ENCODE measurements at regions not wholly inside any gene's neighbourhood (a gene's known extent, or its start where the extent isn't known, plus 50 kb on each side); places are given as distances from the start of the nearest gene placed in this dataset.

DNA sequence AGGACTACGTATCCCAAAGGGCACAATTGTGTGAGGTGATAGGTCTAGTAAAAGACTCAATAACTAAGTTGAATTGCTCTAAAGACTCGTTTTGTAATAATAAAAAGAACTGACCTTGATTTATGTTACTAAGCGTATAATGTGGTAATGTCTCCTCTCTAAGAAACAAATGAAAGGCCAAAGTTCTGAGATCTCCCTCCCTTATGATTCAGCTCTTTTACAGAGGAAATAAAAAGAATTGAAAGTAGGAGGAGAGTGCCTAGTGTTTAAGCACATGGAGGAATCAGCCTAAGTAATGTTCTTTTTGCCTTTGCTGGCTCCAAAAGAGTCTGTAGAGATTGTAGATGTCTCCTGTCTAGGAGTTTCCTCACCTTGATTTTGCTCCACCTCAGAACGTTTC is 98.0 kb downstream of the ARL4A start:
- no peak for DNase-seq

DNA sequence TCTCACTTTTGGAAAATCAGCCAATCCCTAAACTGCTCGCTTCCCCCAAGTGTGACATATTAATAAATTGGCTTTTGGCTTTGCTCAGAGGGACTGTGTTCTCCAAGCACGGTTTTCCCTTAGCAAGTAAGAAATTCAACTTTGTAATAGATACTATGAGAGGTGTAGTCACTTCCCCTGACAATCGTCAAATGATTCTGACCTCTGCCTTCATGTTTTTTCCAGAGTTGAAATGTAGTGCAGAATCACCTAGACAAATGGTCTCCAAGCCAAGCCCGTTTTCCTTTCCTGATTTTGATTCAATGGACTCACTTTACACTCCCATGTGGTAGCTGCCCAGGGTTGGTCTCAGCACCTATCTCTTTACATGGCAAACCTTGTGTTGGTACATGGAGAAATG is 99.1 kb downstream of the ARL4A start:
- DNase-seq = no peak

- no peak for DNase-seq
Observed at GRCh38 chr7:12788171-12788570, 100.7 kb downstream of the ARL4A start.

GRCh38 chr7:12788591-12788990 is 101.2 kb downstream of the ARL4A start:
- DNase-seq = no peak

DNA sequence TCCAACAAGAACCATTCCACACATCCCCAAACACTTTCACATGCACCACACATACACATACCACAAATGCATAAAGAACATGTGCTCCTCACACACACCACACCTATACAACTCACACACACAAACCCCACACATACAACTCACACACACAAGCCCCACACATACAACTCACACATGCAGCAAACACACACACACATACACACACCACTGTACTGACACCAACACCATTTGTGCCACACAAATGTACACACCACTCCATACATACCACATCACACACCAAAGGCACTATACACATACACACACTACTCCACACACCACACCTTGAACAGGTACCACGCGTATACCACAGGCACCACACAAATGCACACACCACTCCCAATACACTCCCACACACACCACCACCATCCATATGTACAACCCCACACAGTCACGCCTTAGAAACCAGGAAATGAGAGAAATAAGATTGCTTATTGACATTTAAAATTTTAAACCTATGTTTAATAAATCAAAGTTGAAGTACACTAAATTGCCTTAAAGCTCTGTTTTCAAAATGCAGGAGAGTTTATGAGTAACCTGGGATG is 107.4 kb downstream of the ARL4A start:
- no peak for DNase-seq

DNA sequence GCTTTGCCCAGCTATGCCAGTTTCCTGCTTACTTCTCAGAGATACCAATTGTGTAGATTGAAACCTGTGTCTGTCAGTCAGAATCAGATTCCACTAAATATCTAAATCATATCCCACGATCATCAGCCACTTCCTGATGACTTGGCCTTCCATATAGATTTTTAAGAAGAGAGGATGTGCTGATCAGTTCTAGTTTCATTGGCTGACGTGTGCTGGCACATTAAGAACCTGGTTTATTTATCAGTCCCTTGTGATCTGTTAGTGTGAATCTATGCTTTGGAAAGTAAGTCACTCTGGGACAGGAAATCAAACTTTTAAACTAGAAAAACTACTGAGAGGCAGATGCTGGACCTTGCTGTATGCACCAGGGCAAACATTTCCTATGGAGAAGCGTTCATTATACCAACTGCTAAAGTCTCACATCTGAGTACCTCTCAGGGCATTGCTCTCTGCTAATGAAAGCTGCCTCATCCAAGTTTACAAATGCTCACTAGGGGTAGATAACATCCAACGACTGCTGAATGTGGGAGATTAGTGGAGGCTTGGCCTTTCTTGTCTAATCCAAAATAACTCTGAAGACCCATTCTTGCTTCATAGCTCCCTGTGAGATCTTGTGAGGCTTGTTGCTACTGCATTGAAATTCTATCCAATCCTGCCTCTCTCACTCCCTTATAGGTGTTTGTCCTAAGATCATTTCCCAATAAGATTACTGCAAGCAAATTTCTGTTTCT is 109.1 kb downstream of the ARL4A start:
- no peak for DNase-seq

GRCh38 chr7:12800486-12800885 is 113.1 kb downstream of the ARL4A start:
- no peak for DNase-seq

GRCh38 chr7:12801107-12801506 is 113.7 kb downstream of the ARL4A start:
- no peak for DNase-seq

DNA sequence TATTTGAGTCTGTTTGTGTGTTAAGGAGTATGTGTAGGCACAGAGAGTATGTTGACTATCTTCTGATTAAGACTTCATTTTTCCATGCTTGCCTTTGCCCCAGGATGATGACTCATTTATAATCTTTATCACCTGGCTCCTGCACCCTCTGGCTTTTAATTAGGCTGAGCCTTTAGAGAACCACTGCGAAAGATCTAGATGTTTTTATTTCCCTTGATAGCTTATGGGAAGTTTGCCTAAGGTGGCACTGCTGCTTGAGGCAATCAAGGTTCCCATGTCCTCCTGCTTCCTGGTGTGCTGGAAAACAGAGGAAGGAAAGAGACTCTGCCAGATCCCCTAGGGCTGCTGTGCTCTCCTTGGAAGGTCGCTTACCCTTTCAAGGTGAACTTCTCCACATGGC is 114.6 kb downstream of the ARL4A start:
- DNase-seq = no peak

- DNase-seq = no peak
Observed at GRCh38 chr7:12803542-12803941, 116.1 kb downstream of the ARL4A start.

- no peak for DNase-seq
Observed at GRCh38 chr7:12805518-12805928, 118.1 kb downstream of the ARL4A start.

DNA sequence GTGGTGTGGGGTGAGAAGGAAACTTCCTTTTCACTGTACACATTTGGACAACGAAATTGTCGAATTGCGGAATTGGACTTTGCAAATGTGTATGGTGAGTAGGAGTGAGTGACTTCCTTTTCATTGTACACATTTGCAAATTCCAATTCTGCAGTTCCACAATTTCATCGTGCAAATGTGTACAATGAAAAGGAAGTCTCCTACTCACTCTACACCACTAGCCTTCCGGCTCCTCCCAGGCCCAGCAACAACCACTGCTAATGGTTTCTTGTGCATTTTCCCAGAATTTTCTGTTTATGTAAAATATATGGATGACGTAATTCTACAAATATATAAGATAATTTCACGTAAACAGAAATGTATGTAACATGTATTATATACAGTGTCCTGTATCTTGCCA is 118.5 kb downstream of the ARL4A start:
- DNase-seq = no peak

DNA sequence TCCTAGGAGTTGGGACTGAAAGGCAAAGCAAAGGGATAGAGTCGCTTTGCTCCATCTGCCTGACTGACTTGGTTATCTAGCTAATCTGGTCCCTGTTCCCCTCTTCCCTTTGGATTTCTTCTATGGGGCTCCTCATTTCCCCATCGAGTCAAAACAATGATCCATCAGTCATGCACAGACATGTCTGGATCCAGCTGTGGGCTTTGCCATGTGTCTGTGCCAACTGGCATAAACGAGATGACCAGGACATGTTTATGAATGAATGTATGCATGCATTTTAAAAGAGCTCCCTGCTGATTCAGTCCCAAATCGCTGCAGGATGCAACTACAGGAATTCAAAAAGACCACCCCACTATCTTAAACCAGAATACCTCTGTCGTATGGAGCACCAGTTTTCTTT is 122.0 kb downstream of the ARL4A start:
- DNase-seq = no peak

GRCh38 chr7:12812111-12812510 is 124.7 kb downstream of the ARL4A start:
- DNase-seq = no peak

GRCh38 chr7:12814107-12814506 is 126.7 kb downstream of the ARL4A start:
- no peak for DNase-seq

GRCh38 chr7:12814828-12815227 is 127.4 kb downstream of the ARL4A start:
- DNase-seq = no peak

DNA sequence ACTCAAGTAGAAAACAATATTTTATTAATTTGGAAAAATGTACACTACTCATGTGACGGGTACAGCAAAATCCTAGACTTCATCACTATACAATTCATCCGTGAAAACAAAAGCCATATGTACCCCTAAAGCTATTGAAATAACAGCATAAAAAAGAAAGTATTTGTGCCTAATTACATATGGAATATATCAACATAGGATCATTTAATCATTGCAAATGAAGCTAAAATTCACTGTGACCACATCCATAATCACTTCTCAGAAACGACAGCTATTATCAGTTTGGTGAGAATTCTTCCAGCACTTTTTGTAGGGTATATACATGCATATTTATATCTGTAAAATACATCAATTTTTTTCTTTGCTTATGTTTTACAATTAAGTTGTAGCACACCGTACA is 128.0 kb downstream of the ARL4A start:
- no peak for DNase-seq

GRCh38 chr7:12815871-12816270 is 128.4 kb downstream of the ARL4A start:
- no peak for DNase-seq

- no peak for DNase-seq
Observed at GRCh38 chr7:12820777-12821176, 133.3 kb downstream of the ARL4A start.

DNA sequence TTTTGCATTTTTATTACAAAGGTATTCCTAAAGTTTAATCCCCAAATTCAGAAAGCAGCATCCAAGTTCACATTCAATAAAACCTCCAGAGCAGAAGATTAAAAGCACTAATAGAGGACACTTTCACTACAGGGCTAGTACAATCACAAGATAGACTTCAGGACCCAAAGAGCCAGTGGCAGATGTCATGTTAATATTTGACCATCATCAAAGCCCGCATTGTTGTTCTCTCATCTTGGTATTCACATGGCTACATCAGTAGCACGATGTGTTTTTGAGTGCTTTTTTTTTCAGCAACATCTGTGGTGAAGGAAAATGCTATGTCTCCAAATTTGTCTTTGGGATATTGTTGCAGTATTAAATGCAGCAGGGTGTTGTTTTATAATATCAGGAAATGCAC is 134.3 kb downstream of the ARL4A start:
- no peak for DNase-seq

- DNase-seq = no peak
Observed at GRCh38 chr7:12826079-12826478, 138.6 kb downstream of the ARL4A start.

GRCh38 chr7:12827219-12827821 is 139.9 kb downstream of the ARL4A start:
- DNase-seq = no peak

- DNase-seq = no peak
Observed at GRCh38 chr7:12827920-12828319, 140.5 kb downstream of the ARL4A start.

DNA sequence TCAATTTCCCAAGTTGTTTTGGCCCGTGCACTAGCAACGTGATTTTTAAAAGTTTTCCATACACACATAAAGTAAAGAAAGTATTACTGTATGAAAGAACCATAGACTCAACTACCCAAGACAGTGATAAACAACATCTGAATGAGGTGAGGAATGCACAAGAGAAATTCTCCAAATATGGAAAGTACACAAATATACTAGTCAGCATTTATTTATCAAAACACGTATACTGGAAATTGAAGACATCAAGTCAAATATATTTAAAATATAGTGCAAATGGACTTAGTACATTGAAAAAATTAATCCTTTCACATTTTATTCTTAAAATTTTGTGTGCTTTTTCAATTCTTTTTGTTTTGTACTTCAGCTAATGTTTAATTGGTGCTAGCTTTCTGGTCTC is 143.6 kb downstream of the ARL4A start:
- DNase-seq = no peak

DNA sequence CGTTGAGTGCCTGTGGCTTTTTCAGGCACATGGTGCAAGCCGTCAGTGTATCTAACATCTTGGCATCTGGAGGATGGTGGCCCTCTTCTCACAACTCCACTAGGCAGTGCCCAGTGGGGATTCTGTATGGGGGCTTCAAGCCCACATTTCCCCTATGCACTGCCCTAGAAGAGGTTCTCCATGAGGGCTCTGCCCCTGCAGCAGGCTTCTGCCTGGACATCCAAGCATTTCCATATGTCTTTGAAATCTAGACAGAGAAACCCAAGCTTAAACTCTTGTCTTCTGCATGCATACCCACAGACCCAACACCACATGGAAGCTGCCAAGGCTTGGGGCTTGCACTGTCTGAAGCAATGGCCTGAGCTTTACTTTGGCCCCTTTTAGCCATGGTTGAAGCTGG is 146.4 kb downstream of the ARL4A start:
- no peak for DNase-seq

All from NCI-H524 (cell line).